Sigmoid colon (tissue), 6 donors: ENCODE measurements at regions not wholly inside any gene's neighbourhood (a gene's known extent, or its start where the extent isn't known, plus 50 kb on each side); places are given as distances from the start of the nearest gene placed in this dataset.

ENCODE experiments used
- DNase-seq: peaks from one replicate; pipeline ENCODE4 v3.0.0-alpha.2; 2019
- H3K27ac ChIP-seq, 4 donors: fragments of 200-600 bp; sonication (generic); one replicate each; pipeline ENCODE4 v1.5.1; 2016 to 2019; ENCODE audit warnings: mild to moderate bottlenecking in 1 of 4
- H3K27me3 ChIP-seq, 3 donors: fragments of 200-600 bp; sonication (generic); one replicate each; pipeline ENCODE4 v1.5.1; 2019; ENCODE audit warnings: mild to moderate bottlenecking in 1 of 3
- H3K36me3 ChIP-seq, 4 donors: fragments of 200-600 bp; sonication (generic); one replicate each; pipeline ENCODE4 v1.5.1; 2016 to 2019
- H3K4me1 ChIP-seq, 4 donors: fragments of 200-600 bp; sonication (generic); one replicate each; pipeline ENCODE4 v1.5.1; 2017 to 2019
- H3K4me3 ChIP-seq, 4 donors: fragments of 200-600 bp; sonication (generic); one replicate each; pipeline ENCODE4 v1.5.1; 2017 to 2019; ENCODE audit warnings: mild to moderate bottlenecking in 2 of 4, moderate library complexity in 1 of 4
- H3K9me3 ChIP-seq, 4 donors: fragments of 200-600 bp in 3 of 4; sonication (generic) in 3 of 4; one replicate each; pipeline versions ENCODE4 v1.5.1 to v1.6.1; 2013 to 2019
- EP300 ChIP-seq, 4 donors: sonication (generic); formaldehyde crosslinking; IDR thresholded peaks; one replicate each; pipeline ENCODE4 v1.6.1; 2017; ENCODE audit warnings: antibody characterized with exemption in 4 of 4
- POLR2A ChIP-seq, 2 donors: fragments of 450-650 bp; IDR thresholded peaks; one replicate each; pipeline ENCODE4 v1.6.1; 2016; ENCODE audit warnings: antibody characterized with exemption in 2 of 2, mild to moderate bottlenecking in 2 of 2, moderate library complexity in 2 of 2
- POLR2AphosphoS5 ChIP-seq, 4 donors: sonication (generic); formaldehyde crosslinking; IDR thresholded peaks; one replicate each; pipeline ENCODE4 v1.6.1; 2017; ENCODE audit warnings: antibody characterized with exemption in 4 of 4
- WGBS, 2 donors: extraction: QIAGEN DNeasy Blood & Tissue Kit; methylation state at CpG; one replicate each; pipeline ENCODE4 v1.1.7; 2013; 5-methylcytosine and 5-hydroxymethylcytosine counted together
- intact Hi-C: fragments of 100-400 bp; cut with DNase I; formaldehyde crosslinking; loops from one replicate; pipeline ENCODE4 v1.15.1; 2023
- TF ChIP-seq, protein P1 (sequence below), 4 experiments: fragments of 450-650 bp in 3 of 4; fragments of 200-600 bp in 1 of 4; IDR thresholded peaks; one replicate each; pipeline ENCODE4 v1.5.1; 2016 to 2019; ENCODE audit warnings: antibody characterized with exemption in 4 of 4, mild to moderate bottlenecking in 3 of 4, moderate library complexity in 2 of 4
- donor health status: healthy with polysubstance abuse.
- donor health status: healthy.

DNA sequence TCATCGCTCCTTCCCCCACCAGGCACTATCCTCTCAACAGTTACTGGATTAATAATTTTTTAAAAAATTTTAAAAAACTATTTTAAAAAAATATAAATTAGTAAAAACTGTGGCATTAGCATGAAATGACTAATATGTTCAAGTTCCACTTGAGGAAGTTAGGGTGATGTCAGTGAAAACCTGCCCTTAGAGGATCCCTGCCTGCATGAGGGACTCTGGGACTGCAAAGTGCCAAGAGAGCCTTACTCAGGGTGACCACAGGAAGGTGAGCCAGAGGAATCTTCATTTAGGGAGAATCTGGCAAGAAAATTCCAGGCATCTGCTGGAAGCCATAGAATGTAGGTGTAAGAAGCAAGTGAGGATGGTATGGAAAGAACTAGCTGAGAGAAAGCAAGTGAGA is 157.7 kb upstream of the BCL6 start:
- WGBS, 2 donors: 95 to 99% methylated on average over 1 of the region's 1 CpG

DNA sequence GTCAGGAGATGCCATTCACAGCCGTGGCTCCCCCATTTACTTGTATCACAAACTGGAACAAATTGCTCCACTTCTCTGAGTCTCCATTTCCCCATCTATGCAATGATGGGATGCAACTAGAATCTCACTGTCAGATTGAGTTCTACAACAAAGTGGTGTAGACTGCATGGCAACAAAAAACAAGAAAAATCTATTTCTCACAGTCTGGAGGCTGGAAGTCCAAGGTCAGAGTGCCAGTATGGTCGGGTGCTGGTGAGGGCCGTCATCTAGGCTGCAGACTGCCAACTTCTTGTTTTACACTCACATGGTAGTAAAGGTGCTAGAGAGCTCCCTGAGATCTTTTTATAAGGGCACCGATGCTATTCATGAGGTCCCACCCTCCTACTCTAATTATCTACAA is 158.4 kb upstream of the BCL6 start:
- TF ChIP-seq EP300 (IDR thresholded peaks at IDR 0.05) (no peak), POLR2A (IDR thresholded peaks at IDR 0.05) (no peak), POLR2AphosphoS5 (IDR thresholded peaks at IDR 0.05) (no peak)
- TF ChIP-seq, protein P1, sequence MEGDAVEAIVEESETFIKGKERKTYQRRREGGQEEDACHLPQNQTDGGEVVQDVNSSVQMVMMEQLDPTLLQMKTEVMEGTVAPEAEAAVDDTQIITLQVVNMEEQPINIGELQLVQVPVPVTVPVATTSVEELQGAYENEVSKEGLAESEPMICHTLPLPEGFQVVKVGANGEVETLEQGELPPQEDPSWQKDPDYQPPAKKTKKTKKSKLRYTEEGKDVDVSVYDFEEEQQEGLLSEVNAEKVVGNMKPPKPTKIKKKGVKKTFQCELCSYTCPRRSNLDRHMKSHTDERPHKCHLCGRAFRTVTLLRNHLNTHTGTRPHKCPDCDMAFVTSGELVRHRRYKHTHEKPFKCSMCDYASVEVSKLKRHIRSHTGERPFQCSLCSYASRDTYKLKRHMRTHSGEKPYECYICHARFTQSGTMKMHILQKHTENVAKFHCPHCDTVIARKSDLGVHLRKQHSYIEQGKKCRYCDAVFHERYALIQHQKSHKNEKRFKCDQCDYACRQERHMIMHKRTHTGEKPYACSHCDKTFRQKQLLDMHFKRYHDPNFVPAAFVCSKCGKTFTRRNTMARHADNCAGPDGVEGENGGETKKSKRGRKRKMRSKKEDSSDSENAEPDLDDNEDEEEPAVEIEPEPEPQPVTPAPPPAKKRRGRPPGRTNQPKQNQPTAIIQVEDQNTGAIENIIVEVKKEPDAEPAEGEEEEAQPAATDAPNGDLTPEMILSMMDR (IDR thresholded peaks at IDR 0.05): no peak
- 93 to 96% methylated on average over 4 of the region's 4 CpGs for WGBS, 2 donors
- H3K4me1 ChIP-seq: no peaks in the 10 kb centered on the region
- no peaks in the 10 kb centered on the region for H3K27me3 ChIP-seq
- H3K36me3 ChIP-seq: no peaks in the 10 kb centered on the region
- intact Hi-C loops: no loop called here
- DNase-seq: no peak
- H3K4me3 ChIP-seq: no peak overlapping the region
- H3K9me3 ChIP-seq: peaks cover 0 to 3% (median 0%) of the 10 kb centered on the region in 4 donors
- no peak overlapping the region for H3K27ac ChIP-seq

More for the DNA sequence above, 157.7 kb upstream of the BCL6 start:
- peaks cover 0 to 3% (median 0%) of the 10 kb centered on the region in 4 donors for H3K9me3 ChIP-seq
- intact Hi-C loops: no loop called here
- TF ChIP-seq EP300 (IDR thresholded peaks at IDR 0.05) (no peak), POLR2AphosphoS5 (IDR thresholded peaks at IDR 0.05) (no peak), POLR2A (IDR thresholded peaks at IDR 0.05) (no peak)
- TF ChIP-seq, protein P1 (IDR thresholded peaks at IDR 0.05): no peak
- H3K27ac ChIP-seq: no peak overlapping the region
- H3K27me3 ChIP-seq: no peaks in the 10 kb centered on the region
- no peaks in the 10 kb centered on the region for H3K36me3 ChIP-seq
- no peak overlapping the region for H3K4me3 ChIP-seq
- no peak for DNase-seq
- no peaks in the 10 kb centered on the region for H3K4me1 ChIP-seq

DNA sequence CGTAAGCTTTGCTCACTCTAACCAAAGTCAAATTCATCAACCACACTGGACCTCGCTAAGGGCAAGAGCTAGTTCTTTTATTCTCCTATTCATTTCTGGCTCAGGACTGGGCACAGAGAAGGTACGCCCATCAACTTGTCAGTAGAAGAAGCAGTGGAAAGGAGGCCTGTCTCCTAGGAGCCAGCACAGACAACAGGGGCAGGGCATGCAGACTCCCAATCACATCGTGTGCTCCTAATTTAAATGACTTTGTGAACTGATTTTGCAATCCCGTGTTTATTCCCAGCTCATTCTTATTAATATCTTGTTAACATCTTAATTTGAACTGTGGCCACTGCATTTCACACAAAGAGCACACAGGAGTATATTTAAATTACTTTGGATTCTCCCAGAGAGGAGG is 161.1 kb upstream of the BCL6 start:
- H3K27me3 ChIP-seq: no peaks in the 10 kb centered on the region
- intact Hi-C loops: no loop called here
- no peak overlapping the region for H3K4me3 ChIP-seq
- TF ChIP-seq POLR2AphosphoS5 (IDR thresholded peaks at IDR 0.05) (no peak), POLR2A (IDR thresholded peaks at IDR 0.05) (no peak), EP300 (IDR thresholded peaks at IDR 0.05) (no peak)
- TF ChIP-seq, protein P1 (IDR thresholded peaks at IDR 0.05): no peak
- peak overlapping the region in 1 of 4 donors; percentile 43 for H3K27ac ChIP-seq
- DNase-seq: peak; percentile 71
- peaks cover 0 to 3% (median 0%) of the 10 kb centered on the region in 4 donors for H3K9me3 ChIP-seq
- no peaks in the 10 kb centered on the region for H3K36me3 ChIP-seq
- 69 to 73% methylated on average over 5 of the region's 5 CpGs for WGBS, 2 donors
- H3K4me1 ChIP-seq: peaks cover 0 to 3% (median under 1%) of the 10 kb centered on the region in 4 donors

DNA sequence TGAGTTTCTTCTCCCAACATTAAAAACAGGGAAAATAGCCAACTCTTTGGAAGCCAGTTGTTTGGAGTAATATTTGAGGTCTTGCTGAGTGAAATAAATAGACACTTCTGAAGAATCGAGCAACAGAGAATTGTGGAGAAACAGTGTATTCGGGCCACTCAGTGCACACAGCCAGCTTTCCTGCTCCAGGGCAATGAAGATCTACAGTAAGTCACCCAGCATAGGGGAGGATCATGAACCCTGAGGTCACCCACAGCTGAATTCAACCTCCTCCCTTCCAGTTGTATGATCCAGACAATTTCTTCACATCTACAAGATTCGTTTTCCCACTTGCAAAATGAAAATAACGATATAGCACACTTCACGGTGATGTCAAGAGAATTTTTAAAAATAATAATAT is 161.7 kb upstream of the BCL6 start:
- H3K4me1 ChIP-seq: peaks cover 0 to 8% (median 5%) of the 10 kb centered on the region in 4 donors
- H3K27ac ChIP-seq: peak overlapping the region in 1 of 4 donors; percentile 43
- peaks cover 0 to 3% (median 0%) of the 10 kb centered on the region in 4 donors for H3K9me3 ChIP-seq
- no peaks in the 10 kb centered on the region for H3K27me3 ChIP-seq
- H3K36me3 ChIP-seq: no peaks in the 10 kb centered on the region
- intact Hi-C loops: no loop called here
- 88% methylated on average over 5 of the region's 5 CpGs for WGBS, 2 donors
- TF ChIP-seq, protein P1 (IDR thresholded peaks at IDR 0.05): no peak
- TF ChIP-seq POLR2AphosphoS5 (IDR thresholded peaks at IDR 0.05): no peak
- TF ChIP-seq EP300 (IDR thresholded peaks at IDR 0.05): no peak
- TF ChIP-seq POLR2A (IDR thresholded peaks at IDR 0.05): no peak
- DNase-seq: no peak
- H3K4me3 ChIP-seq: no peak overlapping the region

DNA sequence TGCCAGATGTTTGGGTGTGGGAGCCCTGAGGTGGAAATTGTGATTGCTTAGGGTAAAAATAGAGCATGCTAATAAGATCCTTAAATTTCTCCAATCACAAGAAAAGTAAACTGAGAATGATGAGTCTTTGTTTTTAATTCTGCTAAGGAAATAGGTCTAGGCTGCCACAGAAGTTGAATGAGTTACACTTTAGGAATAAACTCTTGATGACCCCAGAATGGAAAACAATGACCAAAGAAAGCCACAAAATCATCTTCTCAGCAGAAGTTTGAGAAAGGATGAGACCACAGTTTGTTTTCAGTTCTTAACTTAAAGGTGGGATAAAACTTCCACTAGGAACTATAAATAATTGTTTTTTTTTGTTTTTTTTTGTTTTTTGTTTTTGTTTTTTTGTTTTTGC is 164.6 kb upstream of the BCL6 start:
- no peaks in the 10 kb centered on the region for H3K27me3 ChIP-seq
- peaks cover 0 to 37% (median 35%) of the 10 kb centered on the region in 4 donors for H3K4me1 ChIP-seq

More for the DNA sequence above, 164.6 kb upstream of the BCL6 start:
- H3K9me3 ChIP-seq: no peaks in the 10 kb centered on the region
- no peaks in the 10 kb centered on the region for H3K36me3 ChIP-seq
- intact Hi-C loops: loop anchor here (5.0 to 10.0 kb wide), 4 partner anchors 125 to 245 kb away; partner anchors contain the start of gene LPP
- DNase-seq: no peak
- no peak overlapping the region for H3K27ac ChIP-seq
- TF ChIP-seq POLR2A (IDR thresholded peaks at IDR 0.05) (no peak), EP300 (IDR thresholded peaks at IDR 0.05) (no peak), POLR2AphosphoS5 (IDR thresholded peaks at IDR 0.05) (no peak)
- H3K4me3 ChIP-seq: no peak overlapping the region
